NOMO-1 (cell line): ENCODE measurements at regions not wholly inside any gene's neighbourhood (a gene's known extent, or its start where the extent isn't known, plus 50 kb on each side); places are given as distances from the start of the nearest gene placed in this dataset.
"Not testable (repeated sequence)": the region's sequence is repeated elsewhere in the genome, so short reads cannot be mapped to it uniquely, and the experiment has no call there.

Experiments
- DNase-seq, 2 experiments: peaks; one replicate each; lab custom pipeline; 2025; ENCODE audit not compliant: unreplicated experiment in 2 of 2; lab: John Stamatoyannopoulos, UW

- DNase-seq, result no peak
Observed at GRCh38 chr14:51465486-51465885, 186.2 kb upstream of the FRMD6 start.

- not testable (repeated sequence) for DNase-seq
Observed at GRCh38 chr14:51467392-51467791, 184.3 kb upstream of the FRMD6 start.

- no peak for DNase-seq
Observed at GRCh38 chr14:51468523-51468922, 183.2 kb upstream of the FRMD6 start.

GRCh38 chr14:51472881-51473280, 178.8 kb upstream of the FRMD6 start:
- no peak for DNase-seq

- DNase-seq, result no peak
Observed at GRCh38 chr14:51473351-51473750, 178.4 kb upstream of the FRMD6 start.

- DNase-seq, result no peak
Observed at GRCh38 chr14:51473808-51474565, 177.7 kb upstream of the FRMD6 start.

GRCh38 chr14:51474854-51475253, 176.9 kb upstream of the FRMD6 start:
- DNase-seq, result no peak

GRCh38 chr14:51478175-51478621, 173.5 kb upstream of the FRMD6 start:
- DNase-seq, result no peak

- DNase-seq, result no peak
Observed at GRCh38 chr14:51479584-51480325, 172.0 kb upstream of the FRMD6 start.

GRCh38 chr14:51481643-51482042, 170.1 kb upstream of the FRMD6 start:
- DNase-seq, result no peak

GRCh38 chr14:51482102-51482501, 169.6 kb upstream of the FRMD6 start:
- no peak for DNase-seq

GRCh38 chr14:51484485-51484884, 167.2 kb upstream of the FRMD6 start:
- DNase-seq, result no peak

- DNase-seq, result no peak
Observed at GRCh38 chr14:51485733-51486132, 166.0 kb upstream of the FRMD6 start.

GRCh38 chr14:51487848-51488247, 163.9 kb upstream of the FRMD6 start:
- peak in 1 of 2 experiments; percentile 11 for DNase-seq

GRCh38 chr14:51488569-51489220, 163.0 kb upstream of the FRMD6 start:
- DNase-seq, result no peak

- DNase-seq, result no peak
Observed at GRCh38 chr14:51490205-51490604, 161.5 kb upstream of the FRMD6 start.

GRCh38 chr14:51491036-51491545, 160.6 kb upstream of the FRMD6 start:
- DNase-seq, result no peak

GRCh38 chr14:51491776-51492175, 159.9 kb upstream of the FRMD6 start:
- no peak for DNase-seq

- DNase-seq, result no peak
Observed at GRCh38 chr14:51495319-51495718, 156.4 kb upstream of the FRMD6 start.

GRCh38 chr14:51498411-51499227, 153.1 kb upstream of the FRMD6 start:
- no peak for DNase-seq

- DNase-seq, result no peak
Observed at GRCh38 chr14:51500776-51501175, 150.9 kb upstream of the FRMD6 start.
